SK-N-SH (cell line): ENCODE measurements at regions not wholly inside any gene's neighbourhood (a gene's known extent, or its start where the extent isn't known, plus 50 kb on each side); places are given as distances from the start of the nearest gene placed in this dataset.

Source experiments
- CTCF ChIA-PET: fragments of 300-600, 350-600 bp; formaldehyde crosslinking; extraction: SDS; loops from one replicate; lab custom pipeline; 2021; lab: Yijun Ruan, JAX
- POLR2A ChIA-PET: fragments of 350-600 bp; sonication (Branson Sonifier 250); formaldehyde crosslinking; extraction: SDS; loops from one replicate; lab custom pipeline; 2020; ENCODE audit warnings: antibody characterized with exemption, inconsistent platforms; lab: Yijun Ruan, JAX
- DNase-seq: peaks from one replicate; pipeline ENCODE4 v3.0.0; 2012
- H2AFZ ChIP-seq: fragments of 200-600 bp; sonication (generic); 2 replicates; pipeline ENCODE4 v1.8.1; 2016; ENCODE audit warnings: antibody characterized with exemption, mild to moderate bottlenecking, low read depth
- H3F3A ChIP-seq: fragments of 200-600 bp; sonication (generic); replicated peaks from 2 replicates; pipeline ENCODE3; 2016; ENCODE audit warnings: antibody characterized with exemption, mild to moderate bottlenecking; ENCODE audit not compliant: insufficient read depth
- H3K27ac ChIP-seq, 2 experiments: fragments of 200-500 bp in 1 of 2; fragments of 200-600 bp in 1 of 2; sonication (Bioruptor generic) in 1 of 2; sonication (generic), shearing (Covaris generic) in 1 of 2; 2 replicates each; pipeline versions ENCODE4 v1.5.1 to v1.6.1; 2014 to 2016; ENCODE audit warnings: low read depth in 2 of 2, inconsistent platforms in 1 of 2, low read length in 1 of 2, mild to moderate bottlenecking in 1 of 2, mixed read lengths in 1 of 2
- H3K27me3 ChIP-seq: fragments of 200-600 bp; sonication (generic), shearing (Covaris generic); 2 replicates; pipeline ENCODE4 v1.6.1; 2016; ENCODE audit warnings: mixed run types; ENCODE audit not compliant: insufficient read depth
- H3K36me3 ChIP-seq, 2 experiments: fragments of 200-500 bp in 1 of 2; fragments of 200-600 bp in 1 of 2; sonication (Bioruptor generic) in 1 of 2; sonication (generic) in 1 of 2; replicated peaks in 1 of 2; 2 replicates each; pipeline versions ENCODE3 to v1.5.1; 2014 to 2016; ENCODE audit warnings: low read length in 1 of 2, mild to moderate bottlenecking in 1 of 2; ENCODE audit not compliant: insufficient read depth in 2 of 2, control insufficient read depth in 1 of 2
- H3K4me1 ChIP-seq, 2 experiments: fragments of 200-500 bp in 1 of 2; fragments of 200-600 bp in 1 of 2; sonication (Bioruptor generic) in 1 of 2; sonication (generic), shearing (Covaris generic) in 1 of 2; 2 replicates each; pipeline versions ENCODE4 v1.5.1 to v1.6.1; 2014 to 2016; ENCODE audit warnings: low read depth in 1 of 2, low read length in 1 of 2, mixed run types in 1 of 2; ENCODE audit not compliant: insufficient read depth in 2 of 2, control insufficient read depth in 1 of 2
- H3K4me2 ChIP-seq: fragments of 200-600 bp; sonication (generic), shearing (Covaris generic); 2 replicates; pipeline ENCODE4 v1.6.1; 2017; ENCODE audit warnings: mixed run types
- H3K4me3 ChIP-seq, 2 experiments: fragments of 200-500 bp in 1 of 2; fragments of 200-600 bp in 1 of 2; sonication (Bioruptor generic) in 1 of 2; sonication (generic), shearing (Covaris generic) in 1 of 2; 2 replicates each; pipeline versions ENCODE4 v1.5.1 to v1.8.1; 2014 to 2016; ENCODE audit warnings: low read depth in 2 of 2, inconsistent platforms in 1 of 2, low read length in 1 of 2, mild to moderate bottlenecking in 1 of 2, mixed read lengths in 1 of 2, moderate library complexity in 1 of 2
- H3K79me2 ChIP-seq: fragments of 200-600 bp; sonication (generic); 2 replicates; pipeline ENCODE4 v1.8.1; 2017; ENCODE audit warnings: mild to moderate bottlenecking; ENCODE audit not compliant: insufficient read depth
- H3K9ac ChIP-seq: fragments of 200-600 bp; sonication (generic); 2 replicates; pipeline ENCODE4 v1.6.1; 2017; ENCODE audit warnings: mixed run types
- H3K9me2 ChIP-seq: fragments of 200-600 bp; sonication (generic); 2 replicates; pipeline ENCODE4 v1.6.1; 2017; ENCODE audit warnings: mixed run types
- H3K9me3 ChIP-seq: fragments of 200-600 bp; sonication (generic); 2 replicates; pipeline ENCODE4 v1.6.1; 2017; ENCODE audit warnings: mixed run types, mild to moderate bottlenecking, moderate library complexity
- H4K20me1 ChIP-seq: fragments of 200-600 bp; sonication (generic); 2 replicates; pipeline ENCODE4 v1.6.1; 2017; ENCODE audit warnings: mild to moderate bottlenecking, mixed run types; ENCODE audit not compliant: insufficient read depth
- ELF1 ChIP-seq: IDR thresholded peaks from 2 replicates; pipeline ENCODE4 v1.4.0; 2012
- EP300 ChIP-seq, 2 experiments: IDR thresholded peaks; 2 replicates each; pipeline versions ENCODE4 v1.4.0 to v1.6.1; 2012; ENCODE audit warnings: borderline replicate concordance in 1 of 2, low read depth in 1 of 2, low read length in 1 of 2
- EZH2phosphoT487 ChIP-seq: fragments of 200-600 bp; sonication (generic); IDR thresholded peaks from 2 replicates; pipeline ENCODE4 v1.6.1; 2017; ENCODE audit warnings: low read depth, mixed run types, mild to moderate bottlenecking, antibody characterized with exemption, moderate library complexity, borderline replicate concordance
- FOSL2 ChIP-seq: IDR thresholded peaks from 2 replicates; pipeline ENCODE4 v1.4.0; 2012; ENCODE audit warnings: low read depth, mild to moderate bottlenecking, moderate library complexity, borderline replicate concordance
- FOXM1 ChIP-seq: IDR thresholded peaks from 2 replicates; pipeline ENCODE4 v1.4.0; 2012; ENCODE audit warnings: low read depth, mild to moderate bottlenecking
- IRF3 ChIP-seq: fragments of 150-350 bp; IDR thresholded peaks from 2 replicates; pipeline ENCODE4 v1.6.1; 2016; ENCODE audit warnings: mild to moderate bottlenecking, low read depth, low read length
- JUND ChIP-seq: IDR thresholded peaks from 2 replicates; pipeline ENCODE4 v1.4.0; 2012
- MAX ChIP-seq: IDR thresholded peaks from 2 replicates; pipeline ENCODE4 v1.4.0; 2012; ENCODE audit warnings: low read depth
- NFIC ChIP-seq: IDR thresholded peaks from 2 replicates; pipeline ENCODE4 v1.4.0; 2012; ENCODE audit warnings: borderline replicate concordance
- NRF1 ChIP-seq: IDR thresholded peaks from 2 replicates; pipeline ENCODE4 v1.6.1; 2012; ENCODE audit warnings: low read depth, mild to moderate bottlenecking, low read length
- RAD21 ChIP-seq: IDR thresholded peaks from 2 replicates; pipeline ENCODE4 v1.6.1; 2012; ENCODE audit warnings: mild to moderate bottlenecking, low read length
- RCOR1 ChIP-seq: fragments of 150-350 bp; IDR thresholded peaks from 2 replicates; pipeline ENCODE4 v1.6.1; 2017; ENCODE audit warnings: antibody characterized with exemption, low read length
- REST ChIP-seq: IDR thresholded peaks from 2 replicates; pipeline ENCODE4 v1.6.1; 2012; ENCODE audit warnings: mild to moderate bottlenecking, low read depth, low read length, moderate library complexity
- RXRA ChIP-seq: IDR thresholded peaks from 2 replicates; pipeline ENCODE4 v1.4.0; 2012; ENCODE audit warnings: low read depth, mild to moderate bottlenecking, borderline replicate concordance
- SIN3A ChIP-seq: IDR thresholded peaks from 2 replicates; pipeline ENCODE4 v1.6.1; 2012; ENCODE audit warnings: low read depth, mild to moderate bottlenecking, low read length, moderate library complexity, borderline replicate concordance
- TAF1 ChIP-seq: IDR thresholded peaks from 2 replicates; pipeline ENCODE4 v1.6.1; 2012; ENCODE audit warnings: low read depth, mild to moderate bottlenecking, low read length, moderate library complexity, borderline replicate concordance
- TCF12 ChIP-seq: IDR thresholded peaks from 2 replicates; pipeline ENCODE4 v1.4.0; 2012
- USF1 ChIP-seq: IDR thresholded peaks from 2 replicates; pipeline ENCODE4 v1.4.0; 2012; ENCODE audit warnings: low read depth, borderline replicate concordance
- WGBS: methylation state at CpG from one replicate; pipeline ENCODE4 v1.1.6; 2017; ENCODE audit warnings: low lambda C conversion rate; 5-methylcytosine and 5-hydroxymethylcytosine counted together
- TF ChIP-seq, protein P1 (sequence below): fragments of 200-600 bp; sonication (generic); IDR thresholded peaks from 2 replicates; pipeline ENCODE4 v1.6.1; 2017; ENCODE audit warnings: antibody characterized with exemption, mild to moderate bottlenecking, moderate library complexity

- no peak for TF ChIP-seq IRF3
- no peak for TF ChIP-seq EZH2phosphoT487
- TF ChIP-seq NFIC, result no peak
- no peak for TF ChIP-seq ELF1
Measured at GRCh38 chr2:8571301-8571791, 110.5 kb upstream of the ID2 start (continued).

DNA sequence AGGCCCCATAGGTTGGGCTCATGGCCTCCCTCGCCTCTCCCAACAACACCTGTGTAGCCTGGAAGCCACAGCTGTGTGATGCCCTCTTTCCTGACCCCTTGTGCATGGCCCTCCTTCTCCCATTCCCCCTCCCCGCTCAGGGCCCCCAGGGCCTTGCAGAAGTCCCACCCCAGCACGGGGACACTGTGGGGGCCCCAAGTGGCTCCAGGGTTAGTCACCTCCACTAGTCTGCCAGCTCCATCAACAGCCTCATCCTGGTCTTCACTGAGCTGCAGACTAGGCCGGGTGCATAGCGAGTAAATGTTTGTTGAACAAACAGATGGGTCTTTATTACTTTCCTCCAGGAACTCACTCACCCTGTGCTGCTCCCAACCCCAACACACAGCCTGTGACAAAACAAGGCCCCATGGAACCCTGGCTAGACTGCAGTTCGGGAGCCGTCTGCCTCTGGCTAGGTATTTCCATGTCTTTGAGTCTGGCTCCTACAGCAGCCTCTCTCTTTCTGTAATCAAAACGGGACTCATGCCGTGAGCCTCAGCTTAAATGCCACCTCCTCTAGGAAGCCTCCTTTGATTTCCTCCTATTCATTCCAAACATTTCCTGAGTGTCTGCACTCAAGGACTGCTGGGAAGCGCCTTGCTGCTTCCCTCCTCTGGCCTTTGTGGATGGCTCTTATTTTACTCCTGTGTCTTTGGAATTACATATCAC is 109.9 kb upstream of the ID2 start:
- H3K36me3 ChIP-seq, result no peaks in the 10 kb centered on the region
- H3K4me3 ChIP-seq, result no peak overlapping the region
- no peak for TF ChIP-seq NRF1
- no peak for TF ChIP-seq TAF1
- no peak for TF ChIP-seq SIN3A
- no peak for TF ChIP-seq NFIC
- TF ChIP-seq RXRA, result no peak
- no peak for TF ChIP-seq IRF3
- TF ChIP-seq MAX, result no peak
- TF ChIP-seq FOSL2, result no peak
- no peak for TF ChIP-seq REST
- TF ChIP-seq EP300 (IDR thresholded peaks at IDR 0.05; ENCODE audit: borderline replicate concordance in 1 of 2, low read depth in 1 of 2, low read length in 1 of 2), result no peak
- TF ChIP-seq, protein P1, sequence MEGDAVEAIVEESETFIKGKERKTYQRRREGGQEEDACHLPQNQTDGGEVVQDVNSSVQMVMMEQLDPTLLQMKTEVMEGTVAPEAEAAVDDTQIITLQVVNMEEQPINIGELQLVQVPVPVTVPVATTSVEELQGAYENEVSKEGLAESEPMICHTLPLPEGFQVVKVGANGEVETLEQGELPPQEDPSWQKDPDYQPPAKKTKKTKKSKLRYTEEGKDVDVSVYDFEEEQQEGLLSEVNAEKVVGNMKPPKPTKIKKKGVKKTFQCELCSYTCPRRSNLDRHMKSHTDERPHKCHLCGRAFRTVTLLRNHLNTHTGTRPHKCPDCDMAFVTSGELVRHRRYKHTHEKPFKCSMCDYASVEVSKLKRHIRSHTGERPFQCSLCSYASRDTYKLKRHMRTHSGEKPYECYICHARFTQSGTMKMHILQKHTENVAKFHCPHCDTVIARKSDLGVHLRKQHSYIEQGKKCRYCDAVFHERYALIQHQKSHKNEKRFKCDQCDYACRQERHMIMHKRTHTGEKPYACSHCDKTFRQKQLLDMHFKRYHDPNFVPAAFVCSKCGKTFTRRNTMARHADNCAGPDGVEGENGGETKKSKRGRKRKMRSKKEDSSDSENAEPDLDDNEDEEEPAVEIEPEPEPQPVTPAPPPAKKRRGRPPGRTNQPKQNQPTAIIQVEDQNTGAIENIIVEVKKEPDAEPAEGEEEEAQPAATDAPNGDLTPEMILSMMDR, result no peak
- no peak for TF ChIP-seq FOXM1
- no peak for TF ChIP-seq TCF12
- TF ChIP-seq RCOR1, result no peak
- TF ChIP-seq RAD21, result no peak
- no peak for TF ChIP-seq JUND
- TF ChIP-seq USF1, result no peak
- no peak overlapping the region for H3K4me2 ChIP-seq
- no peaks in the 10 kb centered on the region for H4K20me1 ChIP-seq
- no peaks in the 10 kb centered on the region for H3K9me3 ChIP-seq
- CTCF ChIA-PET, result interaction anchor here (1.0 to 1.2 kb wide), 3 partner anchors 22 to 1474 kb away, joined by 3 to 5 read pairs (median 3); no protein-coding TSS in a partner anchor
- no peaks in the 10 kb centered on the region for H3K9me2 ChIP-seq
- POLR2A ChIA-PET, result interaction anchor here (1.8 kb wide), 1 partner anchor 110 kb away, joined by 3 read pairs; no protein-coding TSS in a partner anchor
- H3K27me3 ChIP-seq, result no peaks in the 10 kb centered on the region; the same call in 1 of the 2 replicates
- no peaks in the 10 kb centered on the region for H3K79me2 ChIP-seq
- 74% methylated on average over 10 of the region's 10 CpGs for WGBS
- peaks cover 0 to 34% of the 10 kb centered on the region in 2 experiments; a peak in 2 of 4 replicates for H3K4me1 ChIP-seq
- no peaks in the 10 kb centered on the region for H3F3A ChIP-seq
- no peak overlapping the region for H3K9ac ChIP-seq
- DNase-seq, result no peak
- no peak overlapping the region for H3K27ac ChIP-seq
- H2AFZ ChIP-seq, result no peak overlapping the region
